Inflammatory macrophage (primary cell): ENCODE measurements at regions not wholly inside any gene's neighbourhood (a gene's known extent, or its start where the extent isn't known, plus 50 kb on each side); places are given as distances from the start of the nearest gene placed in this dataset.
"Not testable (repeated sequence)": the region's sequence is repeated elsewhere in the genome, so short reads cannot be mapped to it uniquely, and the experiment has no call there.

ENCODE experiments used
- DNase-seq, 2 donors: peaks; one replicate each; pipeline ENCODE4 v3.0.0-alpha.2; 2020 to 2022

- no peak for DNase-seq
These were observed 671.0 kb upstream of the SOX11 start for GRCh38 chr2:5021136-5021535.

GRCh38 chr2:5022061-5022460 is 670.1 kb upstream of the SOX11 start:
- no peak for DNase-seq

- not testable (repeated sequence) for DNase-seq
These were observed 669.2 kb upstream of the SOX11 start for GRCh38 chr2:5022708-5023635.

GRCh38 chr2:5026571-5027234 is 665.5 kb upstream of the SOX11 start:
- no peak for DNase-seq

GRCh38 chr2:5035057-5035488 is 657.1 kb upstream of the SOX11 start:
- DNase-seq, result no peak

- no peak for DNase-seq
These were observed 655.9 kb upstream of the SOX11 start for GRCh38 chr2:5036256-5036655.

GRCh38 chr2:5039241-5039975 is 652.8 kb upstream of the SOX11 start:
- no peak for DNase-seq

- DNase-seq, result no peak
These were observed 651.6 kb upstream of the SOX11 start for GRCh38 chr2:5040571-5040970.

- no peak for DNase-seq
These were observed 650.7 kb upstream of the SOX11 start for GRCh38 chr2:5041501-5041900.

- DNase-seq, result no peak
These were observed 649.3 kb upstream of the SOX11 start for GRCh38 chr2:5042666-5043440.

GRCh38 chr2:5051300-5051699 is 640.9 kb upstream of the SOX11 start:
- DNase-seq, result no peak

GRCh38 chr2:5052905-5053304 is 639.3 kb upstream of the SOX11 start:
- DNase-seq, result no peak

- DNase-seq, result no peak
These were observed 634.3 kb upstream of the SOX11 start for GRCh38 chr2:5057891-5058351.

GRCh38 chr2:5060956-5061355 is 631.2 kb upstream of the SOX11 start:
- no peak for DNase-seq

GRCh38 chr2:5064687-5065086 is 627.5 kb upstream of the SOX11 start:
- no peak for DNase-seq

- no peak for DNase-seq
These were observed 624.4 kb upstream of the SOX11 start for GRCh38 chr2:5067816-5068215.

GRCh38 chr2:5070257-5070656 is 621.9 kb upstream of the SOX11 start:
- DNase-seq, result no peak

- DNase-seq, result no peak
These were observed 617.5 kb upstream of the SOX11 start for GRCh38 chr2:5074733-5075132.

GRCh38 chr2:5076599-5076998 is 615.6 kb upstream of the SOX11 start:
- no peak for DNase-seq

- no peak for DNase-seq
These were observed 614.6 kb upstream of the SOX11 start for GRCh38 chr2:5077479-5078089.

- no peak for DNase-seq
These were observed 608.8 kb upstream of the SOX11 start for GRCh38 chr2:5083402-5083801.

GRCh38 chr2:5089409-5089808 is 602.8 kb upstream of the SOX11 start:
- DNase-seq, result no peak
